AG20443 (cell line): ENCODE measurements at regions not wholly inside any gene's neighbourhood (a gene's known extent, or its start where the extent isn't known, plus 50 kb on each side); places are given as distances from the start of the nearest gene placed in this dataset.

ENCODE experiments used
- DNase-seq: peaks from one replicate; pipeline ENCODE4 v3.0.0; 2012; ENCODE audit warnings: low spot score, mixed read lengths

DNA sequence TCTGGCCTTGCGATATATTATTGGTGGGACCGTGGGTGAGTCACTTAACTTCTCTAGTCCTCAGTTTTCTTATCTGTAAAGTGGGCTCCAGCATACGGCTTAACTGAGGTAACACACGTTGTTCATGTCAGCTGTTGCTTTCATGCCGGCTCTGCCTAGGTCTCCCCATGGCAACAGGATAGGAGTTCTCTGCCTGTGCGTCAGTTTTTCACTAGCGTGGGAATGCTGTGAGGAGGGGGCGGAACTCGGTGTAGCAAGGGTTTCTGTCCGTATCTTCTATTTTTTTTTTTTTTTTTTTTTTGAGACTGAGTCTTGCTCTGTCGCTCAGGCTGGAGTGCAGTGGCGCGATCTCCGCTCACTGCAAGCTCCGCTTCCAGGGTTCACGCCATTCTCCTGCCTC lies 758.5 kb upstream of the RBFOX1 start:
- DNase-seq, result no peak

DNA sequence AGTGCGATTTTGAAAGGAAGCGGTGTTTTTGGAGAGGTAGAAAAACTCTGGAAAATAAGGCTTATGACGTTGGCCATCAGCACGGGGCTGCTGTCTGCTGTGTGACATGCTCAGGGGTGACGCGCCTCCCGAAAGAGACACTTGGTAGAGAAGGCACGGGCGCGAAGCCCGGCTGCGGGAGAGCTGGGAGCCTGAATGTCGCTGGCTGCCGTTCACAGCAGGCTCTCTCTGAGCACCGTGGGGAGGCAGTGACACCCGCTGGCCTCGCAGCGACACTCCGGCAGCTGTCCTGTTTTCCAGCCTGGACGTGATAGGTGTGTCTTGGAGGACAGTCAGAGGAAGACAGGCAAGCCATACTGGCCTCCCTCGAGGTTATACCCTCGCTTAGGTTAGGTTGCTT lies 759.1 kb upstream of the RBFOX1 start:
- no peak for DNase-seq

DNA sequence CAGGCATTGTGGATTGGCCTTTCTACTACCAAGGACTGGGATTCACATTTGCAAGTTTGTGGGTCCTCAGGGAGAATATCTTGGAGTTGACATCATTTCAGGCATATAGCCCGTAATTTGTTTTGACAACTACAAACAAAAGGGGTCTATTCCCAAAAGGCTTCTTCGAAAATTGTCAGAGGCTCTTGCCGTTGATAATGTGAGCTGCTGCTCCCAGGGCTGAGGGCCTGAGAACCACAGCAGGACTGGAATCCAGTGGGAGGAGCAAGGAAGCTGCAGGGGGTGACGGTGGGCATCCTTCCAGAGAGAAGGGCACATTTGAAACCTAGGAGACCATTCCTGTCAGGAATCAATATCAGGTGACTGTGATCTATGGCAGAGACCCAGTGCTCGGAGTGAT lies 761.6 kb upstream of the RBFOX1 start:
- DNase-seq, result no peak

DNA sequence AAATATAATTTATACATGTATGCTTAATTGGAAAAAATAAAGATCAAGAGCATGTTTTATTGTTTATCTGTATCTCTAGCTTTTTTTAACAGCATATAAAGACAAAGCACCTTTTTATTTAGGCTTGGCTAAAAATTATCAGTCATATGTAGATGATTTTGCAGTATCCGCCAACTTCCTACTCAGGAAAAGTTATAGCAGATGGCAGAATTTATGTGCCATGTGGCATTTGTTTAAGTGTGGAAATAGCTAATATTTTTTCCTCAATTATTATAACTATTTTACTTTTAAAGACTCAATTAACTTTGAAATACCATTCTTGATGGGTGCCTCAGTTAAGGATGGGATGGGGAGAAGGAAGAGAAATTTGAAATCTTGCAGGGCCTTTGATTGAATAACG lies 762.1 kb upstream of the RBFOX1 start:
- no peak for DNase-seq

DNA sequence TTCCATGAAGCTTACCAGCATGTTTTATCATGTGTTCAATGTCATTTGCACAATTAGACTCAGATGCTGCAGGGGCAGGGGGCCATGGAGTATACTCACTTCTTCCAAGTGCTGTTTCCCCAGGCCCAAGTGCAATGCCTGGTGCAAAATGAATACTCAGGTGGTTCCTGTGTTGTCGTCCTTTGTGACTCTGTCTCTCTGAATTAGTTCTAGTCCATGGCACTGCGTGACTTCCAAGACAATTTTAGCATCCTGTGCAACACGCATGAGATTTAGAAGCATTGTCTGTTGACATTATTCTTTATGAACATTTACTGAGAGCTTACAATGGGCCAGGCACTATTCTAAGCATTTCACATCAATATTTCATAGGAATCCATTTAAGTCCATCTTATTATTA lies 769.7 kb upstream of the RBFOX1 start:
- DNase-seq, result no peak

DNA sequence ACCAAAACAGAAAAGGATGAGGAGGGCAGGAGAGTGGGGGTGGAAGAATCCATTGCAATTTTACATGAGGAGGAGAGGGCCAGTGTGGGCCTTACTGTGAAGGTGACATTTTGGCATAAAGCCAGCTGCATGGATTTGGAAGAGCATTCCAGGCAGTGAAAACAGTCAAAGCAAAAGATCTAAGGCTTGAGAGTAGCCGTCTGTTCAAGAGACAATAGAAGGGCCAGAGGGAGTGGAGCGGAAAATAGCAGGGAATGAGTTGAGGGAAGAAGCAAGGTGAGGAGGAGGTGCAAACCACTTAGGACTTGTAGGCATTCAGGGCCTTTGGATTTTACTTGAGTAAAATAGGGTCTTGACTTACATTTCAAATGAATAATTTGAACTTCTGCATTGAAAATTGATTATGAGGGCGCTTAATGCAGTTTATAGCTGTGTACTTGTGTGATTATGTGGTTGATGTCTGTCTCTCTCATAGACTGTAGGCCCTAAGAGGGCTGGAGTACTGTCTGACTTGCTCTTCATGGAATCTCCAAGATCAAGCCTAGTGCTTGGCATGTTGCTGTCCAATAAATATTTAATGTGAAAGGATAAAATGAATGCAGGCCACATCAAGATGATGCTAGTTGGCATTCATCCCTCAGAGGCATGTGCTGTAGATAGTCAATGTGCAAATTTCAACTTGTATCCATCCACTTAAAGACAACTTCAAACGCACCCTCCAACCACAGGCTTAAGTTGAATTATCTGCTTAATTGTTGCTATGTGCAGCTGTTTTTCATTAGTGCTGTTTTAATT lies 772.1 kb upstream of the RBFOX1 start:
- no peak for DNase-seq

DNA sequence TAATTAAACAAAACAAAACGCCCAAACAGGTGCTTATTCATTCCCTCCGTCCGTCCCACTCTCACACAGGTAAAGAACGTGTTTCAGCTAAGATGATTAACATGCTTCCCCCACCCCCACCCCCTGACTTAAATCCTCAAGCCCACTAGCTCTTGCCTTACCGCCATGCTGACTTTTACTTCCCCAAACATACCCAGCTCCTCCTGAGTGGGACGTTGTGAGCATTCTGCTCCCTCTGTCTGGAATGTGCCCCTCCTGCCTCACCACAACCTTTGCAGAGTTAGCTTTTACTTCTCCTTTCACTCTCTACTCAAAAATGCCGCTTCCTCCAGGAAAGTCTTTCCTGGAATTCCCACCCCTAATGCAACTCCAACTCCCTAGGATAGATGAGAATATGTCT lies 774.0 kb upstream of the RBFOX1 start:
- no peak for DNase-seq

DNA sequence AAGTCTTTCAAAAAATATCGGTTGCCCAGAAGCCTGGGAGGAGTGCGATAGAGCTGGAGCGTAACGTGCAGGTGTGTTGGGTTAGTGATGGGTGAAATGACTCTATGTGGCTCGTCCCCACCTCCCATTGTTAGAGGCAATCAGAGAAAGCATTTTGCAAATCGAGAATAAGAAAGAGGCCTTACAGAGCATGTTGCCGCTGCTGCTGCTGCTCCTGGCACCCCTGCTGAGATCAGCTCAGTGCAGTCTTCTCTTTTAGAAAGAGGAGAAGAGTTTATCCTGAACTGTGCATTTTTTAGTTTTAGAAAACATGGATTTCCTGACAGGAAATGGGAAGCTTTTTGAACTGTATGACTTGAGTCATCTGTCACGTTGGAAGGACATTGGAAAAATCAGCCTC lies 774.5 kb upstream of the RBFOX1 start:
- no peak for DNase-seq

DNA sequence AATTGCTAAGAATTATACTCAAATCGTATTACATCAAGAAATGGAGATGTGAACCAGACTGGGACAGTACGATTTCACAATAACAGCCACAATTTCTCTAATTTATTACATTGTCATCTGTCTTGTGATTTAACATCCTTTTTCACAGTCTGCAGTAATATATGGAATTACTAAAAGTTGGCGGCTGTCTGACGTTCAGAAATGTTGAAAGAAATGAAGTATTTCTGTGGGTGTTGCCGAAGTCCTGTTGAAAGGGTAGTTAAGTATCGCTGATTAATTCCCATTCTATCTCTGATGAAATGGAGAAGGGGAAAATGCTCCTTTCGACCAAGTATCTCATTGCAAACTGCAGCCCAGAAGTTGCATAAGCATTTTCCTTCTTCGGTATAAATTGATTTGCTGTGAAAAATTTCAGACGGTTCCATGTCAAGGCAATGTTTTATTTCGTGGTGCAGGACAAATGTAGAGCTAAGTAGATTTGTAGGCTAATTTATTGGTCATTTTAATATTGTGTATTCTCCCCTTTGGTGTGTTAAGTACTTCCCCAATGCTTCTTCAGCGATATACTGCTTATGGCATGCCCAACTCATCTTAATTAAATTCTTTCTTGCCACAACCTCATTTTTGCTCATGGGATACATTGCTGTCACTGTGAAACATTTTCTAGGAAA lies 775.2 kb upstream of the RBFOX1 start:
- DNase-seq, result no peak

DNA sequence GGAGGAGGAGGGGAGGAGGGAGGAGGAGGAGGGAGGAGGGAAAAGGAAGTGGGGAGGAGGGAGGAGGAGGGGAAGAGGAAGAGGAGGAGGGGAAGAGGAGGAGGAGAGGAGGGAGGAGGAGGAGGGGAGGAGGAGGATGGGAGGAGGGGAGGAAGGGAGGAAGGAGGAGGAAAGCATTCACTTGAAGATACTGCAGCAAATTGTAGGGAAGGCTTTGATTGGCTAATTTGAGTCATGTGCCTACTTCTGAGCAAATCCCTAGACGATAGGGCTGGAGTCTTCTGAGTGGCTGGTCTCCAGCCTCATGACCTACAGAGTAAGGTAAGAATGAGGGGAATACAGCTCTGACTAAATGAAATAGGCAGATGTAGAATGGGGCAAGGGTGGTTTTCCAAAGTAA lies 783.2 kb upstream of the RBFOX1 start:
- DNase-seq, result no peak

DNA sequence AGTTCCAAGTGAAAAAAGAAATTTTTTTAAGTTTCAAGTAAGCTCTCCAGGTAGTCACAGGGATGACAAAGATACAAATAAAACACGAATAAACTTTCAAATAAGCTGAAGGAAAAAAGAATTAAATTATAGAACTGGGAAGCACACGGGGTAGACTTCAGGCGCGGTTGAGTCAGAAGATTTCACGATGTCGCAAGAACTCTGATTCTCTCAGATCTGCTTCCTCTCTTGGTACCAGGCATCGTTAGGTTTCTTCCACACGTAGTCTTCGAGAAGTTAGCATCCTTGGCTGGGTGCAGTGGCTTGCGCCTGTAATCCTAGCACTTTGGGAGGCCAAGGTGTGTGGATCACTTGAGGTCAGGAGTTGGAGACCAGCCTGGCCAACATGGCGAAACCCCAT lies 784.1 kb upstream of the RBFOX1 start:
- DNase-seq, result no peak

DNA sequence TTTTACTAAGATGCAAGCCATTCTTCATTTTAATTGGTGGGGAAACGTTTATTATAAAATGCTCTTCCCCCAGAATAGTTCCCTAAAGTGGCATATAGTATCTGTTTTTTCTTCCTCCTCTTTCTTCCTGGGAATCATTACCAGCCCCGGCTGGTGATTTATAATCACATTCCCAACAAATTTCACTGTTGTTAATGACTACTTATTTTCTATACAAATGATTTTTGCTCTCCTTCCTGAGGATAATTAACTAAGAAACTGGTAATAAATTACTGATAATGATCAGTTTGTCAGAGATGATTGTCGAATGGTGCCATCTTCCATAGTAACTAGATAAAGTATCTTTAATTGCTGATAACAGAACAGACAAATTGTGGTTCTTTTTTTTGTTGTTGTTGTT lies 785.5 kb upstream of the RBFOX1 start:
- DNase-seq, result no peak

DNA sequence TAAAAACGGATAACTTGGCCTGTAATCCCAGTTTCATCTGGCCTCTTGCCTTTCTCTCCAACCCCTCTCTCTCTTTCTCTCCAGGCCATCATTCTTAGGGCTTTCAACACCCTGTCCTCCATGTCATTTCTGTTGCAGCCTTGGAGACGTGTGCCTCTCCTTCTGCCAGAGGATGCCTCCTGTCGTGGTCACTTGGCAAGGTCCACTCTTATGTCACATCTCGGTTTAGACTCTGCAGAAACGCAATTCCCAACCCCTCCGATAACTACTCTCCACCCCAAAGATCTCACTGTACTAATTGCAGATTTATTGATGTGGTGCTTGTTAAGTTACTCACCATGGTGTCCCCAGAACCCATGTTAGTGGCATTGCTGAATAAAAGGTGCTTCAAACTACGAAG lies 787.3 kb upstream of the RBFOX1 start:
- DNase-seq, result no peak

DNA sequence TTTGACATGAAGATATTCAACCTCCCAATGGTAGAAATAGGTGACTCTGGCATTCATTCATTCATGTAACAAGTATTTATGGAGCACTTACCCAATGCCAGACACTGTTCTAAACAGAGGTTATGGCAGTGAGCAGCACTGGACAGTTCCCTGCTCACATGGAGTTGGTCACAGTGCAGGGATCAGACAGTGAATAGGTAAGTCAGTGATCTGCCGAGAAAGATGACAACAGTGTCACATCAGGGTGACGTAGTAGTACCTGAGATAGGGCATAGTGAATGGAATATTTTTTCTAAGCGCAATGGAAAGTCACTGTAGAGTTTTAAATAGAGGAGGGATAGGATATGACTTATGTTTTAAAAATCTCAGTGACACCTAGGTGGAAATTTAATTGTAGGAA lies 791.4 kb upstream of the RBFOX1 start:
- no peak for DNase-seq

DNA sequence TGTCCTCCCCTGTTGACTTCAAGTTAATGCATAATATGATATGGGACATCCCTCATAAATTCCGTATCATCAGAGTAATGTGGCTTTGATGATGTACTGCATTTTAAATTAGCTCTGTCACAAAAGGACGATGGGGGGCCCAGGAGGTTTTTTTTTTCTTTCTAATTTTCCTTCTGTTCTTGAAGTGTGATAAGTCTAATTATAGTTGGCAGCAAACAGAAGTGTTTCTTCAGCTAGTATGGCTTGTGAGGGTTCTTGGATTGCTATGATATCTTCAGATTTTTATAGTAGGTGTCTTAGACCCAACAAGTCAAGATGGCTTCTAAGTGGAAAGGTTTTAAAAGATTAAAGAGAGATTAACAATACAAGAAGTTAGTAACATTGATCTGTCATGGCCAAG lies 796.2 kb upstream of the RBFOX1 start:
- DNase-seq, result no peak

DNA sequence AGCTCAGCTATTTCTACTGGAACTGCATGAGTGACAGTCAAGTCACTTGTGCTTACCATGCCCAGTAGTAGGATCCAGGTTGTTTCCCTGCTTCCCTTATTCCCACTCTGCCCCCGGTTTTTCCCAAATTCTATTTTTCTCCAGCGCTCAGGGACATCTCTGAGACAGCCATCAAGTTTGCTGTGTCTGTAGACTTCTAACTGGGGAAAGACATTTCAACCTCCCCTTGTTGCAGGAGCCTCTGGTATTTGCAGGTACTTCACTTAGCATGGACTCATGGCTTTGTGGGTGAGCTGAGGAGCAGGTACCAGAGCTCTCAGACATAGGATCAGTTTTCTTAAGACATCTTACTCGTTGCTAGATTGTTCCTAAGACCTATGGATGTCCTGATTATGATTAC lies 801.6 kb upstream of the RBFOX1 start:
- DNase-seq, result no peak

DNA sequence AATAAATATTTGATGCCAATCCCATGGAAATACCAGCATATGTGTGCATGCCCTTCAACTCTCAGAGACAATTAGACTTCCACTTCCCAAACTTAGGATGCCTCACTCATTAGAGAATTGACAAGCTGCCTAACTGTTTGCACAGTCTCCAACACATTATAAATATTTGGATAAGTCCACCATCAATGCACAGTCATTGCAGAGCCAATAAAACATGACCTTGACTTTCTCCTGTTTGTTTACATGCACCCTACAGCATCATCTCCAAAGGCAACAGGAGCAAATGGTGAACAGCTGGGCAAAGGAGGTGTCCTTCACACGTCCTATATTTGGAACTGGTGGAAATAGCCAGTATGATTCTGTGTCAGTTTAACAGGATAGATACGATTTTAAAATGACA lies 804.4 kb upstream of the RBFOX1 start:
- no peak for DNase-seq

DNA sequence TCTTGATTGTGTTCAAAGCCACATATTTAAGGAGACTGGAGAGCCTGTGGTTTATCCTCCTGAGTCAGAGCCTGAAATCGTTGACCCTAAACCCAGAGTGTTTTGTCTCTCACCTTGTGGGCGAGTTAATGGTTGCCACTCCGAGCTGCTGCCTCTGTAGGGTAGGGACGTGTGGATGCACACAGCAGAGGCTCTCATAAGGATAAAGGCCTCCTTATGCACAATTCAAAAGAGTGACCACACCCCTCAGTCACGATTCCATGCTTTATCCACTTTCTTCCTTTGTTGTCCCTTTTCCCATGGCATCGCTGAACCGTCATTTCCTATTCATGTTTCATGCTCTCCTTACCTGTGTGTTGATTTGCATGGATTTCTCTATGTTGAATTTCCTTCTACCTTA lies 805.0 kb upstream of the RBFOX1 start:
- no peak for DNase-seq

DNA sequence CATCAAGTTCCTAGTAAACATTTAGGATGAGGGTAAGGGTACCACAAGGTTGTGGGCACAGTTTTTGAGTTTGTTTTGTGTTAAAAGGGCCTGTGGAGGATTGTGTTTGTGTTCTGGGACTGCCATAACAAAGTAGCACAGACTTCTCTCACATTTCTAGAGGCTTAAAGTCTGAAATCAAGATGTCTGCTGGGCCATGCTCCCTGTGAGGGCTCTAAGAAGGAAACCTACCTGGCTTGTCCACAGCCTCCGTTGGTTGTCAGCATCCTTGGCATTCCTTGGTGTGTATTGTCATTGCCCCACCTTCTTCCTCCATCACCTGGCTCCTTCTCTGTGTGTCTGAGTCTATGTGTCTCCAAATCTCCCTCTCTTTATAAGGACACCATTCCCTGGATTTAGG lies 808.1 kb upstream of the RBFOX1 start:
- DNase-seq, result no peak

DNA sequence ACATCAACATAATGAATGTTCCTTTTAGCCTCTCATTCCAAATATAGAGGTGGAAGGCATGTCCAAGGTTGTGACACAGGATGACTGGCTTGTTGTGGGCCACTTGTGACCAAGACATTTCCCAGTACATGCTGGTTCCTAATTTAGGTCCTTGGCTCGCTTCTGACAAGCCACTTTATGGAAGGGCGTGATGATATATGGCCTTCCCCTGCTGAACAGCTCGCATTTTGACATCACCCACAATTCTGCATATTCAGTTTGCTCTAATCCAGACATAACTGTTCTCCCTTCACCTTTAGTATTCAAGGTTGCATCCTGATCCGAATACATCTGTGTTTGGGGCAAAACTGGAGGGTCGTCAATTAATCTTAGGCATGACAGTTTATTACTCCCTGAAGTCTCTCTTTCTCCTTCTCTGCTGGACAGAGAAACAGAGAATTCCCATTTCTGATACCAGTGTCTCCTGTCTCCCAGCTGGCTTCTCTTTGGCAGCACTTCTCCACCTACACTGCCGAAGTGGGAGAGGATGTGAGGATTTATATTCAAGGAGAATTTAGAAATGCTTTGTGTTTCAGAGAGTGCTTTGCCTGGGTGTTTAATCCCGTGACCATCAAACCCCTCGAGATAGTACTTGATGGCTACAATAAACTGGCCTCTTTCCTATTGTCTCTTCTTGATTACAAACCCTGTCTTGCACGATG lies 815.5 kb upstream of the RBFOX1 start:
- DNase-seq, result no peak

DNA sequence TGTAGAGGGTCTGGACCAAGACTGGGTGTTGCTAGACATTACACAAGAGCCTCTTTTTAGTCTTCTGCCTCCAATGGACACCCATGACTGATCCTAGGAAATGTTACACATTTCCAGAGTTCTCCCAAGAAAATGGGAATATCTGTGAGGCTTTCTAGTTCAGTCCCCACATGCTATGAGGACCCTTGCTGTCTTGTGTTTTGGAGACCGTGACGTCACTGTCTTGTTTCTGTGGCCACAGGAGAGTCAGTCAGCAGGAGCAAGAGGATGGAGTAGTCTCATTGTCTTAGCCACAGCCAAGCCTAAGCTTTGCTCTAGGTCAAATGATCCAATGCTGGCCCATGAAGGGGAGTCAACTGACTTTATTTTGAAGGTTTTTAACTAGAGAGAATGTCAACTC lies 820.1 kb upstream of the RBFOX1 start:
- DNase-seq, result no peak

DNA sequence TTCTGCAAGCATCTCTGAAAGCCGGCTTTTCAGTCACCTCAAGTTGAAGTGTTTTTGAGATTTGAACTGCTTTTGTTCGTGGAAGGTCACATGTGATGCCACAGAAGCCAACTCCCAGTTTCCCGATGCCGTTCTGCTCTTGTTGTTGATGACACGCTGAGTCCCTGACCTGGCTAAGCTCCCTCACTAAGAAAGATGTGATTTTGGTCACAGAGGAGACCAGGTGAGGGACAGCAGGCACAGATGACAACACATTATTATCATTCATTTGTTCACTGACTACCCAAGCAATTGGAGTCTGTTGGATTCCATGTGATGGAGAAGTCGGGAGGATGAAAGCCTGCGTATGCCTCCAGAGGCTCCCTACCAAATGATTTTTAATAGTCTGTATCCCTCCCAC lies 822.4 kb upstream of the RBFOX1 start:
- DNase-seq, result no peak

DNA sequence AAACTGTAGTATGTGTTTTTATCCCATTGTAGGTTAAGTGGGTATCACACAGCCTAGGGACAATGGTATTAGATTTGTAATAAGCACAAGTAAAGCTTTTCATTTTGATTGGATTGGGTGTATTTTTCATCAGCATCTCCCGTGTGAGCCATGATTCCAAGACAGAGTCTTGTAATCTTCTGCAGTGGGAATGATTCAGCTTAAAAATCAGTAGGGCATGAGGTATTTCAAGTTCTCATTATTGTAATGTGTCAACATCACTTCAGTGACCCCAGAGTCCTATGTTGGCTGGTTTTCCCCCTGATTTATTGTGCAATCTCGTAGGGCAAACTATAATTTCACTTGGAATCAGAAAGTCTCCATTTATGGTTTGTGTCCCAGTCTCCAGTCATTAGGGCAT lies 833.2 kb upstream of the RBFOX1 start:
- DNase-seq, result no peak
